NT2/D1 (cell line): ENCODE measurements at regions not wholly inside any gene's neighbourhood (a gene's known extent, or its start where the extent isn't known, plus 50 kb on each side); places are given as distances from the start of the nearest gene placed in this dataset.
"Not testable (repeated sequence)": the region's sequence is repeated elsewhere in the genome, so short reads cannot be mapped to it uniquely, and the experiment has no call there.

Experiments
- DNase-seq: peaks from one replicate; pipeline ENCODE4 v3.0.0-alpha.2; 2011; ENCODE audit warnings: low read depth, low spot score
- H3K27me3 ChIP-seq: 2 replicates; pipeline ENCODE4 v1.6.0; 2011; ENCODE audit warnings: mild to moderate bottlenecking; ENCODE audit not compliant: insufficient read length, insufficient read depth
- H3K36me3 ChIP-seq: 2 replicates; pipeline ENCODE4 v1.6.1; 2011; ENCODE audit warnings: mild to moderate bottlenecking, low read length, mixed read lengths; ENCODE audit not compliant: insufficient read depth, insufficient read length
- H3K4me1 ChIP-seq: 2 replicates; pipeline ENCODE4 v1.5.1; 2011; ENCODE audit not compliant: insufficient read depth, insufficient read length
- H3K4me3 ChIP-seq: 2 replicates; pipeline ENCODE4 v1.5.1; 2011; ENCODE audit warnings: low read depth; ENCODE audit not compliant: insufficient read length
- H3K9ac ChIP-seq: 2 replicates; pipeline ENCODE4 v1.6.0; 2011; ENCODE audit warnings: low read depth; ENCODE audit not compliant: insufficient read length
- H3K9me3 ChIP-seq: 2 replicates; pipeline ENCODE4 v1.5.1; 2011; ENCODE audit warnings: mild to moderate bottlenecking, low read length; ENCODE audit not compliant: insufficient read depth
- SUZ12 ChIP-seq: IDR thresholded peaks from 2 replicates; pipeline ENCODE4 v1.6.1; 2011; ENCODE audit not compliant: insufficient read length, insufficient read depth; ENCODE audit errors: extremely low read depth
- YY1 ChIP-seq: IDR thresholded peaks from 2 replicates; pipeline ENCODE4 v1.6.1; 2011; ENCODE audit not compliant: insufficient read length, insufficient read depth
- ZNF274 ChIP-seq: IDR thresholded peaks from 2 replicates; pipeline ENCODE4 v1.6.1; 2011; ENCODE audit warnings: mild to moderate bottlenecking, low read depth, low read length

DNA sequence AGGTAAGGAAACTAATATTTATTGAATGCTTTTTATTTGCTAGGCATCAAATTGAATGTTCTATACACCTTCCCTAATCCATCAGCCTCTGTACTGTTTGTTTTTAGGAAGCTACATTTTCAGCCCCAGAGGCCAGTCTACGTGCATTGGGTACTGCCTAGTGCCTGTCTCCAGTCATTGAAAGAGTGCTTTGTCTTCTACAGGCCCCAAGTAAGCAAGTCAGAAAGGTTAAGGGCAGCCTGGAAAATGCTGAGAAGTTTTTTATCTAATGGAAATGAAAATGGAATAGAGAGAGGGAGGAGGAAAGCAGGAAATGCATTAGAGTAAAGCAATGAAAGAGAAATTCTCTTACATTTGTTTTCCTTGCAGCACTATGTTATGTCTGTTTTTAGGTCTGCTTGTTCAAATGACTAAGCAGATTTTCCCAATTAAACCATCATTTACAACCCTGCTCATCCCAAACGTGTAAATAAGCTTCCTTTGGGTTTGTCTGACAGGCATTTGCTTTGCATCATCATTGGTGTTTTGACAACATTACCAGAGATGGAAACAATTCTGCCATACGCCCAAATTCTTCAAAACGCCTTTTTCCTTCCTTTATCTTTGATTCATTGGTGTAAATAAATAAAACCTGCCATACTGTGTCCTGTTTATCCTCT, 116.0 kb upstream of the GOT2 start:
- no peaks in the 10 kb centered on the region for H3K27me3 ChIP-seq
- H3K9ac ChIP-seq = no peak overlapping the region
- H3K4me3 ChIP-seq = no peak overlapping the region
- no peaks in the 10 kb centered on the region for H3K36me3 ChIP-seq
- no peak for DNase-seq
- H3K4me1 ChIP-seq = no peaks in the 10 kb centered on the region
- TF ChIP-seq ZNF274 (no peak), SUZ12 (no peak), YY1 (no peak)
- peaks cover 16% of the 10 kb centered on the region; the same call in 1 of the 2 replicates for H3K9me3 ChIP-seq

DNA sequence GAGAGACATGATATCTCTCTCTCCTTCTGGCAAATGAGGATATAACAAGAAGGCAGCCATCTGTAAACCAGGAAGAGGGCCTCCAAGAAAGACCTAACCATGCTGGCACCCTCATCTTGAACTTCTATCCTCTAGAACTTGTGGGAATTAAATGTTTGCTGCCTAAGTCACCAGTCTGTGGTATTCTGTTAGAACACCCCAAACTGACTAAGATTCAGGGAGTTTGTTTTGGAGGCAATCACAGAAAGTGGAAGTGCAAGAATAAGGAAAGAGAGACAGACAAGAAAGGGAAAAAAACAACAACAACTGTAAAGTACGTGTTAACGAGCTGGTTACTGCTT, 114.5 kb upstream of the GOT2 start:
- DNase-seq = no peak

DNA sequence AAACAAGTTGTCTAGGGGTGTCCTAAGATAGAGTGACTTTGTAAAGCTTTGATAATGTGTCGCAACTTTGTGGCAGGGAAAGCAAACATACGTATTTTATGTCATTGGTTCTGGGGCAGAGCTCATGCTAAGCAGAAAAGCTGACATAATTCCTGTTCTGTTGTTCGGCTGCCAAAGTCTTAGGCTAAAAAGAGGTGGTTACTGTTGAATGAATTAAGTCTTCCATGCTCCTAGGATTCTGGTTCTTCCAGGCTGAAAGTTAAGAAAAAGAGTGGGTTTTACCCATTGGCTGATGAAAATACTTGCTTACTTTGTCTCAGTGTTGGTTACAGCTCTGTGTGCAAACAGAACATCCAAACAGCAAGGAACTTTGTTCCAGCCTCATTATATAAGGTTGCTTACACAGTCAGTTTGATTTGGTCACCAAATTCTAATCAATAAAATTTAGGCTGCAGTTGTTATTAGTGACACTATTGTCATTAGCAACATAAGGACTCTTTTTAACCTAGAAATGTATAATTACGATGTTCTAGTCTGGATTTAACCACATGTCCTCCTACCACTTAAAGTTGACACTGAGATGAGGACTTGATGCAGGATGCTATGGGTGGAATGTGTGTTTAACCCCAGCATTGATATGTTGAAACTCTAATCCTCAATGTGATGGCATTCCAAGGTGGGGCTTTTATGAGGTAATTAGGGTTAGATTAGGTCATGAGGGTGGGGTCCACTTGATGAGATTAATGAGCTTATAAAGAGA, 114.0 kb upstream of the GOT2 start:
- Histone ChIP-seq H3K4me3 (no peak overlapping the region), H3K9me3 (peaks cover 16% of the 10 kb centered on the region; the same call in 1 of the 2 replicates), H3K27me3 (no peaks in the 10 kb centered on the region), H3K9ac (no peak overlapping the region), H3K36me3 (no peaks in the 10 kb centered on the region), H3K4me1 (no peaks in the 10 kb centered on the region)
- TF ChIP-seq SUZ12 (no peak), YY1 (no peak), ZNF274 (no peak)
- DNase-seq = peak; percentile 44

More for the DNA sequence above, 114.5 kb upstream of the GOT2 start:
- no peak overlapping the region for H3K4me3 ChIP-seq
- no peak for TF ChIP-seq SUZ12
- TF ChIP-seq YY1 = no peak
- no peak for TF ChIP-seq ZNF274
- H3K27me3 ChIP-seq = no peaks in the 10 kb centered on the region
- no peaks in the 10 kb centered on the region for H3K36me3 ChIP-seq
- H3K9me3 ChIP-seq = peaks cover 16% of the 10 kb centered on the region; the same call in 1 of the 2 replicates
- no peak overlapping the region for H3K9ac ChIP-seq
- H3K4me1 ChIP-seq = no peaks in the 10 kb centered on the region

DNA sequence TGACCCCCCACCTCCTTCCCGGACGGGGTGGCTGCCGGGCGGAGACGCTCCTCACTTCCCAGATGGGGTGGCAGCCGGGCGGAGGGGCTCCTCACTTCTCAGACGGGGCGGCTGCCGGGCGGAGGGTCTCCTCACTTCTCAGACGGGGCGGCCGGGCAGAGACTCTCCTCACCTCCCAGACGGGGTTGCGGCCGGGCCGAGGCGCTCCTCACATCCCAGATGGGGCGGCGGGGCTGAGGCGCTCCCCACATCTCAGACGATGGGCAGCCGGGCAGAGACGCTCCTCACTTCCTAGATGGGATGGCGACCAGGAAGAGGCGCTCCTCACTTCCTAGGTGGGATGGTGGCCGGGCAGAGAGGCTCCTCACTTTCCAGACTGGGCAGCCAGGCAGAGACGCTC, 112.1 kb upstream of the GOT2 start:
- H3K9me3 ChIP-seq = peaks cover 16% of the 10 kb centered on the region; the same call in 1 of the 2 replicates
- not testable (repeated sequence) for H3K9ac ChIP-seq, H3K36me3 ChIP-seq, DNase-seq, H3K4me1 ChIP-seq, H3K4me3 ChIP-seq, H3K27me3 ChIP-seq

DNA sequence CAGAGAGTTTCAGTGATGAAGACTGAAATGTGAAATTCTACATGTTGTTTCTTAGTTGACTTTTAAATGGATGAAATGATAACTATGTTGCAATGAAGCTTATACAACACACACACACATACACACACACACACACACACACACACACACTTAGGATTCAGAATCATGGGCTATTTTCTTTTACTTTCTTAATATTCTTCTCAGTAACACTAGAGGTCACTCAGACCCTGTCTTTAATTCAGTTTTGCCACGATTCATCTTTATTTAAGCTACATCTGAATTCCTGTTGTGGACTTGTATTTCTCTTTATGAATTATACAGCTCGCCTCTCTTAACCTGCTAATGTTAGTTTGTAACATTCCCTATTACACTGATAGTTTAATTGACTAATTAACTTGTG, 109.6 kb upstream of the GOT2 start:
- Histone ChIP-seq H3K9ac (no peak overlapping the region), H3K27me3 (no peaks in the 10 kb centered on the region), H3K4me1 (no peaks in the 10 kb centered on the region), H3K36me3 (no peaks in the 10 kb centered on the region), H3K9me3 (peaks cover 16% of the 10 kb centered on the region; the same call in 1 of the 2 replicates), H3K4me3 (no peak overlapping the region)
- TF ChIP-seq ZNF274 = no peak
- TF ChIP-seq SUZ12 = no peak
- no peak for TF ChIP-seq YY1
- peak; percentile 18 for DNase-seq

DNA sequence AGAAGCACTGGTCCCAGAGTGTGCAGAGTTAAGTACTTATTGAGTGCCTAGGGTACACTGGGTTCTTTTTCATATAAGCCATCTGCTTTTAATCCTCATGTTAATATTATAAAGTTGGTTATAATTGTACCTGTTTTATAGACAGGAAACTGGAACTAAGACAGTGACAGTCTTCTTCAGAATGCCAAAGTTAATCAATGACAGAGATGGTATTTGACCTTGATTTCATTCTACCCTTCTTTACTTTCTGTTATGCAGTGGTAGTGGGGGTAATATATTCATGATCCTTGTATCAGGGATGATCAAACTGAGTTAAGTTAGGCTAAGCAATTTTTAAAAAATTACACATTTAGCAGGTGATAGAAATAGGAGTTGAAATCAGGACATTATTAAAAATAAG, 108.6 kb upstream of the GOT2 start:
- Histone ChIP-seq H3K4me3 (no peak overlapping the region), H3K36me3 (no peaks in the 10 kb centered on the region), H3K4me1 (no peaks in the 10 kb centered on the region), H3K27me3 (no peaks in the 10 kb centered on the region), H3K9ac (no peak overlapping the region), H3K9me3 (peaks cover 12% of the 10 kb centered on the region; the same call in 1 of the 2 replicates)
- TF ChIP-seq SUZ12 (no peak), ZNF274 (no peak), YY1 (no peak)
- no peak for DNase-seq

DNA sequence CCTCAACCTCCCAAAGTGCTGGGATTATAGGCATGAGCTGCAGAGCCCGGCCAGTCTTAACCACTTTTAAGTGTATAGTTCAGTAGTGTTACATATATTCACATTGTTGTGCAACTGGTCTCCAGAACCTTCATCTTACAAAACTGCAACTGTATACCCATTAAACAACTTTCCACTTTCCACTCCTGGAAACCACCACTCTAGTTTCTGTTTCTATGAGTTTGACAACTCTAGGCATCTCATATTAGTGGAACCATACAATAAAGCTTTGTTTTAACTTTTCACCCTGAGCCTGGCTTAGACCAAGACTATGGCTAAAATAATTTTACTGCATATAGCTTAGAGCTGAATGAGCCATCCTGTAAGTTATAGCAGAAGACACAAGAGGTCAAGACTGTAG, 108.0 kb upstream of the GOT2 start:
- no peak overlapping the region for H3K4me3 ChIP-seq
- no peaks in the 10 kb centered on the region for H3K27me3 ChIP-seq
- TF ChIP-seq ZNF274 (no peak), YY1 (no peak), SUZ12 (no peak)
- H3K4me1 ChIP-seq = no peaks in the 10 kb centered on the region
- peaks cover 9% of the 10 kb centered on the region; the same call in 1 of the 2 replicates for H3K9me3 ChIP-seq
- no peak for DNase-seq
- no peak overlapping the region for H3K9ac ChIP-seq
- no peaks in the 10 kb centered on the region for H3K36me3 ChIP-seq
